ENCODE measurements at regions not wholly inside any gene's neighbourhood (a gene's known extent, or its start where the extent isn't known, plus 50 kb on each side); places are given as distances from the start of the nearest gene placed in this dataset.

GRCh38 chr21:28167366-28167765 lies 825.3 kb downstream of the LTN1 start:
- TF ChIP-seq CTCF (IDR thresholded peaks at IDR 0.05) (no peak), POLR2A (IDR thresholded peaks at IDR 0.05) (no peak), POLR2AphosphoS5 (IDR thresholded peaks at IDR 0.05) (no peak)

All from suprapubic skin (tissue), 4 donors.